Fibroblast of mammary gland (primary cell): ENCODE measurements at regions not wholly inside any gene's neighbourhood (a gene's known extent, or its start where the extent isn't known, plus 50 kb on each side); places are given as distances from the start of the nearest gene placed in this dataset.
"Not testable (repeated sequence)": the region's sequence is repeated elsewhere in the genome, so short reads cannot be mapped to it uniquely, and the experiment has no call there.

Experiments used
- DNase-seq: peaks from one replicate; pipeline ENCODE4 v3.0.0-alpha.2; 2010; ENCODE audit warnings: low read depth
- H3K4me3 ChIP-seq: 2 replicates; pipeline ENCODE4 v1.5.1; 2011; ENCODE audit warnings: low read depth, mild to moderate bottlenecking, low read length, moderate library complexity; ENCODE audit not compliant: control insufficient read depth
- CTCF ChIP-seq: conservative IDR thresholded peaks from 2 replicates; pipeline ENCODE4 v1.5.1; 2011; ENCODE audit warnings: low read depth, low read length, inconsistent platforms; ENCODE audit not compliant: control insufficient read depth, insufficient read depth

GRCh38 chr17:15849054-15849453 is 95.9 kb upstream of the ADORA2B start:
- peak; percentile 31 for TF ChIP-seq CTCF
- peak; percentile 60 for DNase-seq
- not testable (repeated sequence) for H3K4me3 ChIP-seq

GRCh38 chr17:15850071-15850470 is 94.9 kb upstream of the ADORA2B start:
- H3K4me3 ChIP-seq, DNase-seq: not testable (repeated sequence)

GRCh38 chr17:15850687-15851086 is 94.2 kb upstream of the ADORA2B start:
- DNase-seq: peak; percentile 4
- not testable (repeated sequence) for H3K4me3 ChIP-seq

- DNase-seq, H3K4me3 ChIP-seq: not testable (repeated sequence)
These were observed 92.1 kb upstream of the ADORA2B start for GRCh38 chr17:15852863-15853262.

- not testable (repeated sequence) for H3K4me3 ChIP-seq, DNase-seq
These were observed 88.7 kb upstream of the ADORA2B start for GRCh38 chr17:15856191-15856590.

- DNase-seq, H3K4me3 ChIP-seq: not testable (repeated sequence)
These were observed 88.2 kb upstream of the ADORA2B start for GRCh38 chr17:15856745-15857144.

GRCh38 chr17:15858082-15858481 is 86.8 kb upstream of the ADORA2B start:
- not testable (repeated sequence) for DNase-seq, H3K4me3 ChIP-seq

- DNase-seq, H3K4me3 ChIP-seq: not testable (repeated sequence)
These were observed 84.2 kb upstream of the ADORA2B start for GRCh38 chr17:15860774-15861173.

- not testable (repeated sequence) for DNase-seq, H3K4me3 ChIP-seq
These were observed 80.9 kb upstream of the ADORA2B start for GRCh38 chr17:15864061-15864460.

GRCh38 chr17:15864472-15864871 is 80.5 kb upstream of the ADORA2B start:
- not testable (repeated sequence) for H3K4me3 ChIP-seq, DNase-seq

GRCh38 chr17:15866015-15866414 is 78.9 kb upstream of the ADORA2B start:
- H3K4me3 ChIP-seq, DNase-seq: not testable (repeated sequence)

GRCh38 chr17:15867331-15867730 is 77.6 kb upstream of the ADORA2B start:
- not testable (repeated sequence) for DNase-seq, H3K4me3 ChIP-seq

GRCh38 chr17:15869868-15870267 is 75.1 kb upstream of the ADORA2B start:
- DNase-seq, H3K4me3 ChIP-seq: not testable (repeated sequence)

- DNase-seq, H3K4me3 ChIP-seq: not testable (repeated sequence)
These were observed 72.3 kb upstream of the ADORA2B start for GRCh38 chr17:15872677-15873076.

- not testable (repeated sequence) for DNase-seq, H3K4me3 ChIP-seq
These were observed 66.9 kb upstream of the ADORA2B start for GRCh38 chr17:15877882-15878500.
